ENCODE measurements at regions not wholly inside any gene's neighbourhood (a gene's known extent, or its start where the extent isn't known, plus 50 kb on each side); places are given as distances from the start of the nearest gene placed in this dataset.

GRCh38 chr4:179415847-179416223 is 1973.6 kb upstream of the AGA start:
- TF ChIP-seq CTCF (IDR thresholded peaks at IDR 0.05) = no peak
- H3K36me3 ChIP-seq = no peaks in the 10 kb centered on the region
- no peaks in the 10 kb centered on the region for H3K4me1 ChIP-seq (ENCODE audit: control insufficient read depth in 1 of 2, insufficient read depth in 1 of 2, low read depth in 1 of 2, low read length in 1 of 2)
- no peak overlapping the region for H3K4me3 ChIP-seq (ENCODE audit: low read depth in 1 of 2, low read length in 1 of 2)
- no peaks in the 10 kb centered on the region for H3K27me3 ChIP-seq
- H3K27ac ChIP-seq = no peak overlapping the region
- H3K9me3 ChIP-seq = no peaks in the 10 kb centered on the region

GRCh38 chr4:179417357-179417756 is 1975.1 kb upstream of the AGA start:
- no peak for TF ChIP-seq CTCF (IDR thresholded peaks at IDR 0.05)
- Histone ChIP-seq H3K9me3 (no peaks in the 10 kb centered on the region), H3K4me3 (ENCODE audit: low read depth in 1 of 2, low read length in 1 of 2) (no peak overlapping the region), H3K27ac (no peak overlapping the region), H3K36me3 (no peaks in the 10 kb centered on the region), H3K4me1 (ENCODE audit: control insufficient read depth in 1 of 2, insufficient read depth in 1 of 2, low read depth in 1 of 2, low read length in 1 of 2) (no peaks in the 10 kb centered on the region), H3K27me3 (no peaks in the 10 kb centered on the region)

GRCh38 chr4:179437962-179438361 is 1995.7 kb upstream of the AGA start:
- Histone ChIP-seq H3K4me3 (ENCODE audit: low read depth in 1 of 2, low read length in 1 of 2) (no peak overlapping the region), H3K4me1 (ENCODE audit: control insufficient read depth in 1 of 2, insufficient read depth in 1 of 2, low read depth in 1 of 2, low read length in 1 of 2) (no peaks in the 10 kb centered on the region), H3K9me3 (no peaks in the 10 kb centered on the region), H3K36me3 (no peaks in the 10 kb centered on the region), H3K27ac (no peak overlapping the region), H3K27me3 (no peaks in the 10 kb centered on the region)
- no peak for TF ChIP-seq CTCF (IDR thresholded peaks at IDR 0.05)

GRCh38 chr4:179441596-179441995 is 1999.4 kb upstream of the AGA start:
- Histone ChIP-seq H3K4me1 (ENCODE audit: control insufficient read depth in 1 of 2, insufficient read depth in 1 of 2, low read depth in 1 of 2, low read length in 1 of 2) (no peaks in the 10 kb centered on the region), H3K9me3 (no peaks in the 10 kb centered on the region), H3K4me3 (ENCODE audit: low read depth in 1 of 2, low read length in 1 of 2) (no peak overlapping the region), H3K27ac (no peak overlapping the region), H3K36me3 (no peaks in the 10 kb centered on the region), H3K27me3 (no peaks in the 10 kb centered on the region)
- TF ChIP-seq CTCF (IDR thresholded peaks at IDR 0.05) = no peak

- Histone ChIP-seq H3K27me3 (no peaks in the 10 kb centered on the region), H3K4me1 (ENCODE audit: control insufficient read depth in 1 of 2, insufficient read depth in 1 of 2, low read depth in 1 of 2, low read length in 1 of 2) (no peaks in the 10 kb centered on the region), H3K4me3 (ENCODE audit: low read depth in 1 of 2, low read length in 1 of 2) (no peak overlapping the region), H3K27ac (no peak overlapping the region), H3K36me3 (no peaks in the 10 kb centered on the region), H3K9me3 (no peaks in the 10 kb centered on the region)
- TF ChIP-seq CTCF (IDR thresholded peaks at IDR 0.05) = no peak
These were observed 2005.1 kb upstream of the AGA start for GRCh38 chr4:179447308-179447707.
